Fibroblast of pulmonary artery (primary cell): ENCODE measurements at regions not wholly inside any gene's neighbourhood (a gene's known extent, or its start where the extent isn't known, plus 50 kb on each side); places are given as distances from the start of the nearest gene placed in this dataset.
A peak's percentile ranks its signal among the peaks of the same experiment; 100 is the strongest.

Experiments
- DNase-seq: peaks from one replicate; pipeline ENCODE4 v3.0.0-alpha.2; 2010; ENCODE audit warnings: low read depth
- H3K4me3 ChIP-seq: replicated peaks from 2 replicates; pipeline ENCODE4 v1.5.1; 2011; ENCODE audit warnings: low read depth, mild to moderate bottlenecking, control low read depth, low read length, moderate library complexity
- TF ChIP-seq, protein P1 (sequence below): IDR thresholded peaks from 2 replicates; pipeline ENCODE4 v1.5.1; 2011; ENCODE audit warnings: mild to moderate bottlenecking, control low read depth, low read length, inconsistent platforms; ENCODE audit errors: missing control alignments

DNA sequence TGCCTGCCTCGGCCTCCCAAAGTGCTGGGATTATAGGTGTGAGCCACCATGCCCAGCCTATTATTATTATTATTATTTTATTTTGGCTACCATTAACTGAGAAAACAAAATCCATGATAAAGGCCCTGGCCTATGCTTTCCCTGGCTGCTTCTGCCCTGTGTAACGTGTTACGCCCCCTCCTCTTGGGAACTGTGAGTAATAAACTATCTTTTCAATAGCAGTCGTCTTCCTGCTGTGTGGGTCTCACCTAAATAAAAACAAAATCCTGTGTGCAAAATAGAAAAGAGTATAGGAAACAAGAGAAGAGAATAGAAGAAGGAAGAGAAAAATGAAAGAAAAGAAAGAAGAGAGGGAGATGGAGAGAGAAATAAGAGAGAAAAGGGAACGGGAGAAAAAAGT lies 237.0 kb downstream of the MIAT start:
- no peak overlapping the region for H3K4me3 ChIP-seq
- no peak for DNase-seq
- TF ChIP-seq, protein P1, sequence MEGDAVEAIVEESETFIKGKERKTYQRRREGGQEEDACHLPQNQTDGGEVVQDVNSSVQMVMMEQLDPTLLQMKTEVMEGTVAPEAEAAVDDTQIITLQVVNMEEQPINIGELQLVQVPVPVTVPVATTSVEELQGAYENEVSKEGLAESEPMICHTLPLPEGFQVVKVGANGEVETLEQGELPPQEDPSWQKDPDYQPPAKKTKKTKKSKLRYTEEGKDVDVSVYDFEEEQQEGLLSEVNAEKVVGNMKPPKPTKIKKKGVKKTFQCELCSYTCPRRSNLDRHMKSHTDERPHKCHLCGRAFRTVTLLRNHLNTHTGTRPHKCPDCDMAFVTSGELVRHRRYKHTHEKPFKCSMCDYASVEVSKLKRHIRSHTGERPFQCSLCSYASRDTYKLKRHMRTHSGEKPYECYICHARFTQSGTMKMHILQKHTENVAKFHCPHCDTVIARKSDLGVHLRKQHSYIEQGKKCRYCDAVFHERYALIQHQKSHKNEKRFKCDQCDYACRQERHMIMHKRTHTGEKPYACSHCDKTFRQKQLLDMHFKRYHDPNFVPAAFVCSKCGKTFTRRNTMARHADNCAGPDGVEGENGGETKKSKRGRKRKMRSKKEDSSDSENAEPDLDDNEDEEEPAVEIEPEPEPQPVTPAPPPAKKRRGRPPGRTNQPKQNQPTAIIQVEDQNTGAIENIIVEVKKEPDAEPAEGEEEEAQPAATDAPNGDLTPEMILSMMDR: no peak

DNA sequence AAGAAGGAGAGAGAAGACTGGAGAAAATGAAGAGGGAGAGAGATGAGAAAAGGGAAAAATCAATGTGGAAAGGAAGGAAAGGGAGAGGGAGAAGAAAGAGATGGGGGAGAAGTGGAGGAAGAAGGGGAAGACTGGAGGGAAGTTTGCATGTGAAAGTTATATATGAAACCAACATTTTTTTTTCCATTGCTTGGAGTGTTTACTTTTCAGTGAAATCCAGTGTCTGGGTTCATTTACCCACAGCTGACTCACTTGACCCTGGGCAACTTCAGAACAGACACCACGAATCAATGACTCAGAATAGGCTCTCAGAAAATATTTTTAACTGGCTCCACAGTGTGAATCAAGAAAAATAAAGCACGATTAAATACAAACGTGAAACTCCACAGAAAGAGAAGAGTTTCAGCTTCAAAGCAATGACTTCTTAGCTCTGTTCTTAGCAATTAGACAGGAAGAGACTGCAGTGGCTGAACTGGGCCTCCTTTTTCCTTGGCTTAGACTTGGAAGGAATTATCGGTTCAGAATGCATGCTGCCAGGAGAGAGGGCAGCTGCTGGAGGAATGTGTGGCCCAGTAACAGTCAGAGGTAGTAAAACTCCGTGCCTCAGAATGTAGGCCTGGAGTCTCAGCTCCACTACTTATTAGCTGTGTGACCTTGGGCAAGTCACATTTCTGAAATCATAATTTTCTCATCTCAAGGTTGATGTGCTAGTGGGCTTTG lies 237.5 kb downstream of the MIAT start:
- DNase-seq: peak; percentile 75

DNA sequence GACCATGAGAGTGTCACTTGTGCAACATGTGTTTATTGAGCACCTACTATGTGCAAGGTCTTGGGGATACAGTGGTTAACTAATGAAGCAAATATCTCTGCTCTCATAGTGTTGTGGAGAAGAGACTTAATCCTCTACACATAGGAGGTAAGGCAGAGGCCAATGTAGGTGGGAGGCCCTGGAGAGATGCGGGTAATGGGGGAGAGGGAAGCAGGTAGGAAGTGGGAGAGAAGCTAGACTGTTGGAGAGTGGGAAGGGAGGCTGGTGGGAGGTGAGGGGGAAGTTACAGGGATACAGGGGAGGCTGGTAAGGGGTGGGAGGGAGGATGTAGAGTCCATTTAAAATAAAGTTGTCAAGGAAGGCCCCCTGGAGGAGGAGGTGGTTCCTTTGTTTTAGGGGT lies 240.0 kb downstream of the MIAT start:
- DNase-seq: no peak
- TF ChIP-seq, protein P1: no peak
- H3K4me3 ChIP-seq: no peak overlapping the region

More for the DNA sequence above, 237.5 kb downstream of the MIAT start:
- TF ChIP-seq, protein P1: no peak
- no peak overlapping the region for H3K4me3 ChIP-seq

DNA sequence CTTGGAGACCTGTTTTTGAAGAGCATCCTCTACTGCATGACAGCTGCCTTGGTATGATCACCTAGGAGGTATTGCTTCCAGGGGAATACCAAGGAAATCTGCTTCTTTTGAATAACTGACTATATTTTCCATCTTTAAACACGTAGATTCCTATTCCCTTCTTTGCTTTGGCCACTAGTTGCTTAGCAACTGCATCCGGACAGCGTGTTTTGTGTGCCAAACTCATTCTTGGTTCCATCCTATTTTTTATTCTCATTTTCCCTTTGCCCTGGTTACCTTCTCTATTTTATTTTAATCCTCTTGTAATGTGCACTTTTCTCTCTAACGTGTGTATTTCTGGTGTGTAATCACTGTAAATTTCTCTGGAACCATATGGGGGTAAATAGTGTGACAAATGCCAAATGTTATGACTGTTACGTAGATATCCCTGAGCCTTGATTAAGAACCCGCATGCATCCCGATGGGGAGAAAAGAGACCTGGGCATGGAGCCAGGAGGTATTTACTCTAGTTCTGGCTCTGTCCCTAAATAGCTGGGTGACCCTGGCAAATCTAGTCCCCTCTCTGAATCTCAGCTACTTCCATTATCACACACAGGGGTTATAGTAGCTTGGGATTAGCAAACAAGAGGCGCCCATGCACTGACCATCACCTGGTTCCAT lies 241.7 kb downstream of the MIAT start:
- no peak for DNase-seq
- no peak overlapping the region for H3K4me3 ChIP-seq
- TF ChIP-seq, protein P1: no peak

DNA sequence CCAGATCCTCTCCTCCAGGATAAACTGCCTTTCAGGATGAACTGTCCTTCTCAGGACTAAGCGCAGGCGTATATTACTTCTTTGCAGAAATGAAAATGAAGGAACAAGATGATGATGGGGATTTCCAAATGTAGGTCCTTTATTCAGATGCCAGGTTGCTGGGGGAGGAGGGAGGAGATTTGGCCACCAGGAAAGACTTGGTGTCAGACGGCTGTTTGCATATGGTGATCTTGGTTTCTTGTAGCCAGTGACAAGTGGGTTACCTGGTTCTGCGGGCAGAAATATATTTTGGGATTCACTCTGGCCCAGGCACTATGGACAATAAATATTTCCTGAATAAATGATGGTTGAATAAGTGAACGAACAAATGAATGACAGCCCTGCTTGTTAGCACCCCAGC lies 243.4 kb downstream of the MIAT start:
- DNase-seq: no peak
- H3K4me3 ChIP-seq: no peak overlapping the region
- TF ChIP-seq, protein P1: no peak

DNA sequence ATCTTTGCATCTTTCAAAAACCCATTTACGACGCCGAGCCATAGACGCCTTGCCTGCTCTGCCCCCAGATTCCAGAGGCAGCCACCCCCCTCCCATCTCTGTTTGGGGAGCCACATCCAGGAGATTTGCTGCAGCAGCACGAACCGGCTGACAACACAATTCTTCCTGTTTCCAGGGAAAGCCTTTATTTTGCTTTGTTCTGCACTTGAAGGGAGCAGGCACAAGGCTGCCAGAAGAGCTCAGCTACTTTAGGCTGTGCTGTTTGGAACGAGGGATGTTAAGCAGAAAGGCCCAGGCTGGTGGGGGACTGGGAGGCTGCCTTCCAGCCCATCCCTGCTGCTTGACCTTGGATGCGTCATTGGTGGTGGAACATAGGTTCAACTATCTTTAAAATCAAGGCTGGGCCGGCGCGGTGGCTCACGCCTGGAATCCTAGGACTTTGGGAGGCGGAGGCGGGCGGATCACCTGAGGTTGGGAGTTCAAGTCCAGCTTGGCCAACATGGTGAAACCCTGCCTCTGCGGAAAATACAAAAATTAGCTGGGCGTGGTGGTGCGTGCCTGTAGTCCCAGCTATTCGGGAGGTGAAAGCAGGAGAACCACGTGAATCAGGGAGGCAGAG lies 243.9 kb downstream of the MIAT start:
- no peak overlapping the region for H3K4me3 ChIP-seq
- DNase-seq: no peak
- TF ChIP-seq, protein P1: no peak
